ENCODE measurements at regions not wholly inside any gene's neighbourhood (a gene's known extent, or its start where the extent isn't known, plus 50 kb on each side); places are given as distances from the start of the nearest gene placed in this dataset.

- Histone ChIP-seq H3K79me2 (ENCODE audit: control insufficient read depth in 1 of 2, insufficient read depth in 2 of 2, low read length in 2 of 2) (no peaks in the 10 kb centered on the region), H3K4me3 (ENCODE audit: extremely low read depth in 1 of 4, insufficient read depth in 2 of 4, low read depth in 3 of 4, low read length in 4 of 4) (no peak overlapping the region), H2BK5ac (ENCODE audit: low read depth, low read length) (no peak overlapping the region), H3K4me2 (ENCODE audit: insufficient read depth in 1 of 2, low read depth in 2 of 2, low read length in 2 of 2) (no peak overlapping the region), H2AK5ac (ENCODE audit: low read depth, low read length) (no peak overlapping the region), H4K20me1 (replicated peaks in 1 of 2; ENCODE audit: control insufficient read depth in 1 of 2, insufficient read depth in 2 of 2, low read length in 2 of 2) (no peaks in the 10 kb centered on the region), H3K9me3 (ENCODE audit: insufficient read depth in 2 of 2, low read depth in 1 of 2, low read length in 1 of 2) (no peaks in the 10 kb centered on the region), H4K8ac (ENCODE audit: extremely low read depth, insufficient read depth, low read length) (no peak overlapping the region), H4K5ac (ENCODE audit: insufficient read length, low read depth, low read length) (no peak overlapping the region), H3K79me1 (ENCODE audit: low read depth, low read length) (no peaks in the 10 kb centered on the region), H3K14ac (ENCODE audit: insufficient read length) (no peak overlapping the region), H2AFZ (ENCODE audit: low read length) (no peak overlapping the region), H2BK120ac (replicated peaks; ENCODE audit: low read depth, low read length) (no peak overlapping the region), H3K56ac (replicated peaks; ENCODE audit: insufficient read length, low read depth, low read length) (no peak overlapping the region), H3K27ac (ENCODE audit: low read depth, low read length) (no peak overlapping the region), H3K23me2 (ENCODE audit: low read depth, low read length) (no peaks in the 10 kb centered on the region), H3K4ac (replicated peaks; ENCODE audit: insufficient read length, low read depth, low read length) (no peak overlapping the region), H3K4me1 (replicated peaks in 1 of 4; ENCODE audit: control insufficient read depth in 3 of 4, insufficient read depth in 4 of 4, low read length in 3 of 4) (no peaks in the 10 kb centered on the region), H3K9ac (replicated peaks in 1 of 4; ENCODE audit: extremely low read depth in 1 of 4, low read depth in 3 of 4, low read length in 3 of 4) (no peak overlapping the region), H2BK20ac (ENCODE audit: low read length) (no peak overlapping the region), H3K23ac (ENCODE audit: insufficient read length) (no peak overlapping the region), H4K91ac (replicated peaks; ENCODE audit: insufficient read length, low read length) (no peak overlapping the region), H2BK15ac (ENCODE audit: low read length) (no peak overlapping the region), H3K27me3 (replicated peaks in 1 of 4; ENCODE audit: control insufficient read depth in 3 of 4, extremely low read depth in 1 of 4, insufficient read depth in 3 of 4, low read length in 3 of 4) (no peaks in the 10 kb centered on the region), H3K18ac (ENCODE audit: extremely low read depth, low read length) (no peak overlapping the region), H2BK12ac (ENCODE audit: low read depth, low read length) (no peak overlapping the region), H3K36me3 (ENCODE audit: control insufficient read depth in 2 of 4, insufficient read depth in 4 of 4, low read length in 3 of 4) (no peaks in the 10 kb centered on the region)
- WGBS, 2 experiments (ENCODE audit: extremely low coverage in 1 of 2, insufficient coverage in 1 of 2, insufficient read length in 1 of 2, insufficient replicate concordance in 2 of 2, low coverage in 1 of 2, low lambda C conversion rate in 2 of 2, missing lambda C conversion rate in 1 of 2): 91% methylated on average over 9 of the region's 9 CpGs; no CpG with 5 or more reads in 1 of the 2 experiments
- TF ChIP-seq BRCA1 (IDR thresholded peaks at IDR 0.05; ENCODE audit: low read depth, low read length) (no peak), ATF2 (IDR thresholded peaks at IDR 0.05; ENCODE audit: low read length) (no peak), TBP (IDR thresholded peaks at IDR 0.05; ENCODE audit: low read depth, low read length) (no peak), MAX (IDR thresholded peaks at IDR 0.05) (no peak), SUZ12 (IDR thresholded peaks at IDR 0.05; ENCODE audit: low read length) (no peak), RFX5 (IDR thresholded peaks at IDR 0.05; ENCODE audit: borderline replicate concordance, low read depth, low read length) (no peak), SRF (IDR thresholded peaks at IDR 0.05; ENCODE audit: low read depth, low read length) (no peak), POLR2A (IDR thresholded peaks at IDR 0.05; ENCODE audit: control extremely low read depth in 1 of 2, low read depth in 2 of 2, low read length in 2 of 2) (no peak), CTCF (IDR thresholded peaks at IDR 0.05; ENCODE audit: control extremely low read depth in 1 of 3, insufficient read depth in 1 of 3, low read depth in 1 of 3, low read length in 3 of 3) (no peak)
- ChIA-PET CTCF (ENCODE audit: partially characterized antibody) (interaction anchor here (0.5 to 1.8 kb wide), 6 partner anchors 8 to 368 kb away, joined by 3 to 7 read pairs (median 4); no protein-coding TSS in a partner anchor), POLR2A (ENCODE audit: partially characterized antibody) (no interaction called here)
- DNase-seq (ENCODE audit: low read depth in 1 of 2, low spot score in 2 of 2): no peak
- no peak for FAIRE-seq
Observed at GRCh38 chr1:222087221-222087920, 345.5 kb upstream of the DUSP10 start.

Data from H1 (cell line).